ENCODE measurements at regions not wholly inside any gene's neighbourhood (a gene's known extent, or its start where the extent isn't known, plus 50 kb on each side); places are given as distances from the start of the nearest gene placed in this dataset.

DNA sequence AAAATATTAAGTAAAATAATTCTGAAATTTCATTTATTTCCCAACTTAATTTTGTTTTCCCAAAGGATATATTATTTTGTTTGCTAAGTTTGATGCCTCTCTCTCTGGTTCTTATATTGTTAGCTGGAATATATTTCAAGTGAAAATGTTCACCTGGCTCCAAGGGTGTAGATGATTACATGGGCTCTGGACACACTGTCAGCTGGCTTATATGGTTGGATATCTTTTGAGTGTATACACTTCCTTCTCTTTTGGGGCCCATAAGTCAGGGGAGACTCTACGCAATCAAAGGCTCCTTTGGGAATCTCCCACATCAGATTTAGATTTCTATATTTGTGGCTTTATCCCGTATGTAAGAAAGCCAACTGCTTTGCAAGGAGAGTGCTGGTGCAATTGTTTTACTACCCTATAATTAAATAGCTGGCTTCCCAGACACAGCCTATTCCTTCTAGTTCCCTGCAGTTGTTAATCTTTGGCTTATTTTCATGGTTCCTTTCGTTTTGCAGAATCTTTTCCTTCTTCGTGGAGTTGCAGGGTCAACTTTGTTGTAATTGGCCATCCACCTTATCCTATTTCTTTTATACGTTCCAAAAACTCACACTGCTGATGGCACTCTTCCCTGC lies 225.7 kb downstream of the DPH6 start:
- no peak for DNase-seq (ENCODE audit: low spot score)

DNA sequence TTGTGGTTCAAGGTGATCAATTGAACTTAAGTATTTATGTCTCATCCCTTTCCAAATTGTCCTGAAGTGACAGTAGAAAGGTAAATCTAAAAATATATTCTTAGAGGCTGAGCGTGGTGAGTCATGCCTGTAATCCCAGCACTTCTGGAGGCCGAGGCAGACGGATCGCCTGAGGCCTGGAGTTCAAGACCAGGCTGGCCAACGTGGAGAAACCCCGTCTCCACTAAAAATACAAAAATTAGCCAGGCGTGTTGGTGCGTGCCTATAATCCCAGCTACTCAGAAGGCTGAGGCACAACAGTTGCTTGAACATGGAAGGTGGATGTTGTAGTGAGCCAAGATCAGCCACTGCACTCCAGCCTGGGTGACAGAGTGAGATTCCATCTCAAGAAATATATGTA lies 226.6 kb downstream of the DPH6 start:
- no peak for DNase-seq (ENCODE audit: low spot score)

DNA sequence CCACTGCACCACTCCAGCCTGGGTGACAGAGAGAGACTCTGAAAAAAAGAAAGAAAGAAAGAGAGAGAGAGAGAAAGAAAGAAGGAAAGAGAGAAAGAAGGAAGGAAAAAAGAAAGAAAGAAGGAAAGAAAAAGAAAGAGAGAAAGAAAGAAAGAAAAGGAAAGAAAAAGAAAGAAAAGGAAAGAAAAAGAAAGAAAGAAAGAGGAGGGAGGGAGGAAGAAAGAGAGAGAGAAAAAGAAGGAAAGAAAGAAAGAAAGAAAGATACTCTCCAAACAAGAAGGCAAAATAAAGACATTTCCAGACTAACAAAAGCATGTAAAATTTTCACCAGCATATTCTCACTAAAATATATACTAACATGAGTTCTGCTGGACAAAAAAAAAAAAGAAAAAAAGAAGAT lies 228.7 kb downstream of the DPH6 start:
- DNase-seq (ENCODE audit: low spot score), result no peak

DNA sequence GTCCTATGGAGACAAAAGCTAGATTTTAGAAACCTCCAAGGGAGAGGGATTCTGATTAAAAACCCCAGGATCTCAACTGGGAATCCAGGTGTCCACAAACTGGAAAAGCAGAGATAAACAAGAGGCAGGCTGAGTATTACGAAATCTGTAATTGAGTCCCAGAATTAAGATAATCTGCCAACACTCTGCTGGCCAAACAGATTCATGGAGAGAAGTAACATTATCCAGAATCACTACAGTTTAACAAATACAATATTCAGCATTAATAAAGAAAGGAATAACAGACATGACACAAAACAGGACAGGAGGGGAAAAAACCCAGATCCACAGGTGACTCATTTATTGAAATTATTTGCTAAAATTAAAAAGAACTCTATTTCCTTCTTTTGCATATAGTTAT lies 227.2 kb upstream of the NANOGP8 start:
- DNase-seq (ENCODE audit: low spot score), result no peak

DNA sequence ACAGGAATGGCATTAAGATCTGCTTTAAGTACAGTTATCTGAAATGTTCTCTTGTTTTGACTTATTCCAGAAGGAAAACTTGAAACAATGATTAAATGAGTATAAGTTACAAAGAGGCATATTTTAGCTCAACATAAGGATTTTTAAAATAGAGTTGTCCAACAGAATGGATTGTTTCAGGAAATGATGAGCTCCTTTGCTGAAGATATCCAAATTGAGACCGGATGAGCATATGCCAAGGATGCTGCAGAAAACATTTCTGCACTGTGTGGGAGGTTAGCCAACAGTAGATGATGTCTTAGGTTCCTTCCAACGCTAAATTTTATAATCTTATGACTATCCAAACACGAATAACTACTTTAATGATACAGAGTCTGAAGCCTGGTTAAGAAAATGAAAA lies 226.5 kb upstream of the NANOGP8 start:
- DNase-seq (ENCODE audit: low spot score), result no peak

DNA sequence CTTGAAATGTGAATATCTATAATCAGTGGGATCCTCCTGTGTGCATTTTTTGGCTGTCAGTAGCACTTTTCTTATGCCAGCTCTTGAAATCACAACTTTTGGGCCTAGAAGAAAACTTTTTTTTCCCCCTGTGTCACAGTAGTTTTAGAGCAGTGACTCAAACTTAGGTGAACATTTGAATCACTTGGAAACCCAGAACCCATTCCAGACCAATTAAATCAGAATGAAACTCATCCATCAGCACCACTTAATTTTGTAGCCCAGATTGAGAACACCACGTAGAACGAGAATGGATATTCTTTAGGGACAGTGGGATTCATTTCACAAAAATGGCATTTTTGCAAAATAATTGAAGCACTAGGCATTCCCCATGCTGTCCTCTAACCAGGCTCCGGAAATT lies 224.8 kb upstream of the NANOGP8 start:
- DNase-seq (ENCODE audit: low spot score), result no peak

DNA sequence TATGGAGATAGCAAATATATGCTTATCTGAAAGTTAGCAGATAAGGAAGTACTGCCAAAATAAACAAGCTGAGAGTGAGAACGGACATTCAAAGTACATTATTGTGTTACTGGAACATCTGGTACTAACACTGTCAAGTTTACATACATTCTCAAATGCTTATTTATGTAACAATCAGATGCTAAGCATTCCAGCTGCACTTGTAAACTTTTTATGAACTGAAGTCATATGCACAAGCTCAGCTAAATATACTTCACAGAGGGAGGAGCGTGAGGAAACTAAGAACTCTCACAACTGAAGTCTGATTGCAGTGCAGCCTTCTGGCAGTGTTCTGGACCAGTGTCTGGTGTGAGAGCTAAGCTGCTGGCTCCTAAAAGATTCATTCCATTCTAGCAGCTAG lies 223.7 kb upstream of the NANOGP8 start:
- DNase-seq (ENCODE audit: low spot score), result peak; percentile 48

DNA sequence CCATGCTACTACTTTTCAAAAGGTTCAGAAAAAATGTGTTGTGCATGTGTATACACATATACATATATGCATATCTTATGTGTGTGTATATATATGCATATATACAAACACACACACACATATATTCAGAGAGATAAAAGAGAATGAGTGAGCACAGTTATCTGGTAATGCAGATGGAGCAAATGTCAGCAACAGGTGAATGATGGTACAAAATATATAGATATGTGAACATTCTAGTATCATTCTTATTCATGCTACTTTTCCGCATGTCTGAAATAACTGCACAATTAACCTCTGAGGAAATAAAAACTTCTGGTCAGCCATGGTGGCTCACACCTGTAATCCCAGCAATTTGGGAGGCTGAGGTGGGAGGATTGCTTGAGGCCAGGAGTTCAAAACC lies 222.6 kb upstream of the NANOGP8 start:
- no peak for DNase-seq (ENCODE audit: low spot score)

DNA sequence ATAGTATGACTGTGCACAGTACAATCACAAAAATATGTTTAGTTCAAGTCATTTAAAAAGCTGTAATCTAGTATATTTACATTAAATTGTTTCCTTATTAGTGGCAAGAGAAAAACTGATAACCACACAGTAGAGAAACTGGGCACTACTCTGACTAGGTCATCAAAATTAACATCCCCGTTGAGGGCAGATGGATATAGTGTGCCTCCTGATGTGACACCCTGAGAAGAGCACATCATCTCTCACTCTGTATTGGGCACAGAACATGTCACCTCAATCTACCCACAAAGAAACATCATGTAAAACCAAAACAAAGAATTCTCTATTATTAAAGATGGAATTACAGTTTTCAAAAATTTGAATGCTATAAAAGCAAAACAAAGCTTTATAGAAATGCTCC lies 221.9 kb upstream of the NANOGP8 start:
- no peak for DNase-seq (ENCODE audit: low spot score)

DNA sequence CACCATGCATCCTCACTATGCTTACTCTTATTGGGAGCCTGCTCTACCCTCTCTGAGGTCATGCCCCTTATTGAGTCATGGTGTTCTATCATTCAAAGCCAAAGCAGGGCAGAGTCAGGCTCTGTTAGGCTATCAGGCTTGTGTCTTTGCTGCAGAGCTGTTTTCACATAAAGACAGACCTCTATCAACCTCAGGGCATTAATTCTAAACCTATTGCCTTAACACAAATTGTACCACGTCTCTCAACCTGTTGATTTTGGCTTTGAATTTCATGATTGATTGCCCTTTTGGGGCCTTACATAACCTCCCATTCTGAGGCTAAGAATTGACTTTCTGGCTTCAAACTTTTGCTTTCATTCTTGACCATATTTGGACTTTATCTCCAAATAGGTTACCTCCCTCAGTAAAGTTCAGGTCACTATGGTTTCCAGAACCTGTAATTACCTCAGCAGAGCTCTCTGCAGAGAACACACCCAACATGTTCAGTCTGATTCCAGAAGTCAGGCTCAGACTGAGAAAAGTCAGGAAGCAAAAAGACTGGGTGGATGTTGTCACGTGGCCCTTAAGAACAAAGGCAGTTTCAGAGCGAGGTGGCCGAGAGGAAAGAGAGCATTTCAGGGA lies 221.4 kb upstream of the NANOGP8 start:
- peak; percentile 35 for DNase-seq (ENCODE audit: low spot score)

DNA sequence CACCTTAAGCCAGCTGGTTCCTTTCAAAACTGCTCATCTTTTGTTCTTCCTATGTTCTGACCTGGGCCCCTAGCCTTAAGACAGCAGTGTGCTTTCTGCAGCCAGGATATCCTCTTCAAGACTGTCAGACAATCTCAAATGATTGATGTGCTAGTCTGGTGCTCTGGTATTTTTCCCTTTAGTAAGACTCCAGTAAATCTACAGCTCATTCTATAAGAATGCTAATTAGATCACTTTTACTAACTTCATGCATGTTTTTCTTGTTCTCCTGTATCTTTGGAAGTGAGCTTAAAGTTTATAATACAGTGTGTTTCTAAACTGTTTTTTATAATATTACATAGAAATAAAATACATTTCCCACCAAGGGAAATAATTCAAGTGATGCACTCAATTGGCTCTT lies 220.9 kb upstream of the NANOGP8 start:
- DNase-seq (ENCODE audit: low spot score), result no peak

DNA sequence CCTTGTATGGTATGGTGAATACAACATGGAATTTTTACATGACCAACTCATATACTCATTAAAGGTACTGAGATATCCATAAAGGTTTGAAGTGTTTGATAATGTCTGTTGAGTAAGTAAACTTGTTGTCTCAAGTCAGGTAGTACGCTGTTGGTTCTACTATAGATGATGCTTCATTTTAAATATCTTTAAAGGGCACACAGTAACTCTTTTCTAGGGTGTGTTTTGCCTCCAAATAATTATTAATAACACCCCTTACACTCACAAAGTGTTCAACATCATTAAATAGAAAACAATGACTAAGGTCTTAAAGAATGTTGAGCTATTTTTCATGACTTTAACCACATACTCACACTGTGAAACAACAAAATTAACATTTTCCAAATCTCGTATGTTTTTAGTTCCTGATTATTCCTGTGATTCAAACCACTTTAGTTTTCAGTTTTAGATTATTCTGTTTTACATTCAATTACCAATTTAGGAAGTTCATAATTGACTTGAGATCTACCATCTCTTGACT lies 220.0 kb upstream of the NANOGP8 start:
- no peak for DNase-seq (ENCODE audit: low spot score)

DNA sequence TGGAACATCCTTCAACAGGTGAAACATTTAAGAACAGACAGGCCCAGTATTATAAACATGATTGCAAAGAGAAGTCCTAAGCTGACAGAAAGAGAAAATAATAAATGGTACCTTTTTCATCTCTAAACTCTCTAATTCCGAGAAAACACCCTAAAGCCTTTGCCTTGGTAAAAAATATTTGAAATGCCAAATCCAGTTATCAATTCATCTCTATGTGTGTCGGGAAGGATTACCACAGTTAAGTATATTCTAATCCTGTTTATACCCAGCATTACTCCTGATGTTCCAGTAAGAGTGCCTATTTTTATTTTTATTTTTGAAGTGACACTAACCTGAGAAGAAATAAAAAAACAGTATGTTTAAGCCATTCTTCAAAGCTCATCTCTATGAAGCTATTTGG lies 219.3 kb upstream of the NANOGP8 start:
- no peak for DNase-seq (ENCODE audit: low spot score)

DNA sequence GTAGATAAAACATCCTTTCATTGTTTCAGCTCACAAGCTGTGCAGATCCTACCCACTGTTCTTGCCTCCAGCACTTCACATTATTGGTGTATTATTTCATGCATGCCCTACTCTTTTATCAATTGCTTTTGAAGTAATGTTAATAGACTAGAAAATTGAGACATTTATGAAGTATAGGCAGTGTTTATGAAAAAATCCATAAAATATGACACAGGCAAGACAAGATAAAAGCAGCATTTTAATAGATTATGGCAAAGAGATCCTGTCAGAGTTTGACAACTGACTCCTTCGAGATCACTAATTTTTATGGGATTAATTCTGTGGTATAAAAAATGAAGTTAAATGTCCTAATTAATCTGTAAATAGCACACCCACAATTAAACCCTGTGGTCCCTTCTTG lies 217.2 kb upstream of the NANOGP8 start:
- no peak for DNase-seq (ENCODE audit: low spot score)

DNA sequence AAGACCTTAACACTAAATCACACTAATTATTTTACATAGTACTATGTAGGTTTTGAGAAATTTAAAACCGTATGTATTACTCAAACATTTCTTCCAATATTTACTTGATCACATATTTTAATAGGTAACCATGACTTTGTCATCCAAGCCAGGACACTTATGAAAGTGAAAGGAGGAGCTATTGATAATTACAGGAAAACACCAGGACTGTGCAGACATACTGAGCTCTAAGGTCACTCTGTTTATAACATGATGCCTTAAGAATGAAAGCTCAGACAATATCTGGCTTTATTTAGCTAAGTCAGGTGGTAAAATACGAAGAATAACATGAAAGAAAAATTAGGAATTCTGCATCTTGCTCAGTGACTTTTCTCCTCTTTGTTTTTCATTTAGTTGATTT lies 216.0 kb upstream of the NANOGP8 start:
- DNase-seq (ENCODE audit: low spot score), result no peak

DNA sequence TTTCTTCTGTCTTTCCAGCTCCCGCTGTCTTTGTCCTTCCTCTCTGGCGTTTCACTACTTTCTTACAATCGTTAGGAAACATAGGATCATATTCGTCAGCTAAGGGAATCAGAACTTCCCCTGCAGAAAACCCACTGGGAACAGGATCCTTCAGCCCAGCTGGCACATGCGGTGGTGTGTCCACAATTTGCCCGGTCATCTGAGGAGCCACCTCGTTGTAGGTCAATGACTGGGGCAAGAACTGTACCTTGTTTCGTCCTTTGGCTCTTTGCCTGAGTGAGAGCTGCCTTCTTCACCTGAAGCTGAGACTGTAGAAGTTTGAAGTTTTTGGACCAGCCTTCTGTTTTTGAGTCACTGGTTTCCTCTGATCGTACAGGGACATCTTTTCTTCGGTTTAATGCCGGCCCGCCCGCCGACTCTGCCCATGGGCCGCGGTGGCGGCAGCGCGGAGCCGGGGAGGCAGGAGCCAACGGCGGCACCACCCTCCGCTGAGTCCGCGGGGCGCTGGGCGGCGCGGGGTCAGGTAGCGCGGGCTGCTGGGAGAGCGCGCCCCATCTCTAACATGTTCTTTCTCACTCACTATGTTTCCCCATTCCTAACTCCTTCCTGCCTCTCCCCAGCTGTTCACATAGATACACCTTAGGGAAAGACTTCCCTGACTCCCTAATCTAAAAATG lies 214.1 kb upstream of the NANOGP8 start:
- no peak for DNase-seq (ENCODE audit: low spot score)

DNA sequence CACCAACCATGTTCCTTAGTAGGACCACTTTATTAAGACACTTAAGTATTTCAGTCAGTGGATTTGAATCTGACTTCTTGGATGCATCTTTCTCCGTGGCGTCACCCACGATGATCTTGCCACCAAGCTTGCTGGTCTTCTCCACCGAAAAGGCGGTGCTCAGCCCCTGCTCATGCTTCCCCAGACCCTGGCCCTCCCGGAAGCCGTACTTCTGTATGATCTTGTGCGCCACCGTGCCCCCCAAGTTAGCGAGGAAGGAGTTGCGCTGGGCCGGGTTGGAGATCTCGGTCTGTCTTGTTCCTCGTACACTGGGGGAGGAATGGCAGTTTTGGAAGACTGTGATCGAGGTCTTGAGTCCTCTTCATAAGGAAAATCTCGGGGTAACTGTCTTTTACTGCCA lies 213.4 kb upstream of the NANOGP8 start:
- no peak for DNase-seq (ENCODE audit: low spot score)

DNA sequence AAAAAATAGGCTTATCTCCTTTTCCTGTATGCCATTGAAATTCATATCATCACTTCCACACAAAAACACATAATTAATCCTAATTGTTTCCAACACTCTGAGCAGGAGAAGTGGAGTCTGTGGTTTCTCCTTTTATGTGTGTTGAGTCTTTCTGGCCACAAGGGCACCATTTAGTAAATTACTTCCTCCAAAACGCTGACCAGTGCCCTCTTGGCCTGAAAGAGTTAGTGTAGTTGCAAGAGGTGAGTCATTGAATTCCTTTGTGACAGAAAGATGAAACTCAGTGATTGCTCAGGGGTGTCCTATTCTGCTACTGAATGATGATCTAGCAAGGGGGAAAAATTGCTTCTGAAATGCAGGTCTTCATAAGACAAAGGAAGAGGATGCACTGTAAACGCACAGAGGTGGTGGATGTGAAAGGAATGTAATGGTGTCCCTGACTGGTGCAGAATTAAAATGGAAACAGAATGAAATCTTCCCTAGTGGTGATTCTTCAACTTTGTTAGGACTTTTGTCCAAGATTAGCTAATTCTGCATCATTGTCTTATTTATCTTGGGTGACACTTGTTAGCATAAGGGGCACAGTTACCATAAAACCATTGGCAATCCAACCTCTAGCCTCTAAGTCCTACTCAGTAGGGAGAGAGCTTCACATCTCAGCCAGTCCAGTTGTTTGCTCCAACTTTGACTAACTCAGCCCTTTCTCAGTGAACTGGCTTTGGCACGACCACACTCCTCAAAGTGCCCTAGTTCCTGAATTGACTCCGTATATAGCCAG lies 208.4 kb upstream of the NANOGP8 start:
- DNase-seq (ENCODE audit: low spot score), result peak; percentile 30

DNA sequence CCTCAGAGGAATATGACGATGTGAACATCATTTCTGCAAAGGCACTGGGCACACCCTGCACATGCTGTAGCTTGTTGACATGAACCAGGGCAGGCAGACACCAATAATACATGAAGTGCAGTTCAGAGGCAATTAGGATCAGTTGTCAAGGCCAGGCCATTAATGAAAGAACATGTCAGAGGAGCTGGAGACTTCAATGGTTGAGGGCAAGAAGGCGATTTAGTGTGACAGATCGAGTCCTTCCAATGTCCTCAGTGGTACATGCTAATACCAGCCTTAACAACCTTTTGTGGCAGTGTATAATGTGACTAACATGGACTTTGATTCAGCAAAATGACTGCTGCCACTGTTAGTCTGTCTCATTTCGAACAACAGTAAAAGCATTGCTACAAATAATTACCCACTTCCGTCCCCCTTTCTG lies 205.2 kb upstream of the NANOGP8 start:
- DNase-seq (ENCODE audit: low spot score), result no peak

DNA sequence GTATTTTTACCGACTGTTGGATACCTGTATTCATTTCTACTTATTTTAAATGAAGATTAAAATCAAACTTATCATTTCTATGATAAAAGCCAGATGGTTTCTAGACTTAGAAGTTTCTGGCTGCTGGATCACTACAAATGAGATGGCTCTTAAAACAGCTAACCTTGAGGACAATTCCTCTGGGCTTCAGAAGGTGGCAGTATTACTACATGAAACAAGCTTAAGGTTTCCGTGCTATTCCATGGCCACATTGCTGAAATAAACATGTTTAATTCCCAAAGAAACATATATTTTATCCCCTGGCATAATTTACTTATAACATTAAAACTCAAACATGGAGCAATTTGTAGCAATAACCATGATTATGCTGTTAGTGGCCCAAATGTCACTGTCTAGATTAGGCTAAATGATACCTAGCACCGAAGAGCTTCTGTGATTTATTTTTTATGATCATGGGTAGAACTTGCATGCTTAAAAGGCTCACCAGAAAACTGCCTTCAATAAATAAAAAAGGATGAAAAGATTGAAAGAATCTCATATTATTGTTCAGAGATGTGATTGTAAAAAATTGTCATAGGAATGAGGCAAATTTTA lies 204.0 kb upstream of the NANOGP8 start:
- peak; percentile 50 for DNase-seq (ENCODE audit: low spot score)

DNA sequence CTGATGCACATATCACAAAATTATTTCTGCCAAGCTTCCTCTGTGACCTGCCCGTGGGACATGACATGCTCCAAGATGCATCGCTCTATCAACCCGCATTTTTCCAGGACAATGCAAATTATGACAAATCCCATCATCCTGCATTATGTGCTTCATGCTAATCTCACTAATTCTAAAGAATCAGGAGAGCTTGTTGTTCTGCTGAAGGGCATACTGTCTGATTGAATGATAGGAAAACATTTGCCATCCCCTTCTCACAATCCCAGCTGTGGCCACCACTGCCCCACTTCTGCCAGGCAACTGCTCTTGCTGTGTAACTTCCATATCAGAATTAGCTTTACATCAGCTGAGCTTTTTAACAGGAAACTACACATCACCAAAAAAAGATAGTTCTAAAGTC lies 203.5 kb upstream of the NANOGP8 start:
- no peak for DNase-seq (ENCODE audit: low spot score)

DNA sequence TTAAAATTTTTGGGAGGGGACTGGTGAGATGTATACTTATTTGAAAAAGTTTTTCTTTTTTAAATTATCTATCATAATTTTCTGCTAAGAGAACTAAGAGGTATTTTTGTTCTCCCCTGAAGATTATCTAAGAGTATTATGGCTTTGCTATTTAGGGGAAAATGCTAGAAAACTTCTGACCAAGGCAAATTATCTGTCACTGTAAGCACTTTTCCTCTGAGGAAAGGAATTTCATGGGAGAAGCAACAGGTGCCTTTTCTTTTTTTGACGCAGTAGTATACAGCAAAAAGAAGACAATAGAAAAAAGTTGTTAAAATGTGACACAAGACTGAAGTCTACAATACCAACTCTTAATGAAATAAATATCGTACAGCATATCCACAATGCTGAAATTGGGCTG lies 201.6 kb upstream of the NANOGP8 start:
- DNase-seq (ENCODE audit: low spot score), result no peak
